PC-9 (cell line): ENCODE measurements at regions not wholly inside any gene's neighbourhood (a gene's known extent, or its start where the extent isn't known, plus 50 kb on each side); places are given as distances from the start of the nearest gene placed in this dataset.

Experiments
- CTCF ChIP-seq: fragments of 200-600 bp; sonication (generic); conservative IDR thresholded peaks from 2 replicates; pipeline ENCODE4 v1.6.1; 2017; ENCODE audit warnings: mixed run types, antibody characterized with exemption, mild to moderate bottlenecking, moderate library complexity
- EZH2 ChIP-seq: fragments of 200-600 bp; sonication (generic); IDR thresholded peaks from 2 replicates; pipeline ENCODE4 v1.8.0; 2017; ENCODE audit warnings: antibody characterized with exemption, low read depth

GRCh38 chr3:30139283-30139682 lies 467.1 kb upstream of the TGFBR2 start:
- TF ChIP-seq CTCF (no peak), EZH2 (no peak)
